Activated CD4-positive, alpha-beta T cell treated with anti-CD3 and anti-CD28 coated beads, Interleukin-2, amount 10 ng/mL, durations not matched to agents 7 days and 5 days (primary cell): ENCODE measurements at regions not wholly inside any gene's neighbourhood (a gene's known extent, or its start where the extent isn't known, plus 50 kb on each side); places are given as distances from the start of the nearest gene placed in this dataset.

Experiments
- CTCF ChIA-PET: fragments of 350-600 bp; sonication (Branson Sonifier 250); formaldehyde crosslinking; loops from one replicate; lab custom pipeline; 2021; ENCODE audit warnings: antibody characterized with exemption; lab: Charles Lee
- POLR2A ChIA-PET: fragments of 350-600 bp; sonication (Branson Sonifier 250); formaldehyde crosslinking; loops from one replicate; lab custom pipeline; 2021; ENCODE audit warnings: antibody characterized with exemption; lab: Charles Lee
- DNase-seq: peaks from one replicate; pipeline ENCODE4 v3.0.0-alpha.2; 2020
- H3K27ac Mint-ChIP-seq: one replicate; pipeline ENCODE4 v1.8.0; 2021; ENCODE audit warnings: mild to moderate bottlenecking, moderate library complexity, mixed read lengths
- H3K27me3 Mint-ChIP-seq: one replicate; pipeline ENCODE4 v1.8.0; 2021; ENCODE audit warnings: mixed read lengths
- H3K36me3 Mint-ChIP-seq: one replicate; pipeline ENCODE4 v1.8.0; 2021; ENCODE audit warnings: low read depth, mixed read lengths
- H3K4me1 Mint-ChIP-seq: one replicate; pipeline ENCODE4 v1.8.0; 2021; ENCODE audit warnings: mixed read lengths
- H3K4me3 Mint-ChIP-seq: one replicate; pipeline ENCODE4 v1.8.0; 2021; ENCODE audit warnings: mild to moderate bottlenecking, moderate library complexity, mixed read lengths
- H3K9me3 Mint-ChIP-seq: one replicate; pipeline ENCODE4 v1.8.0; 2021; ENCODE audit warnings: mixed read lengths

DNA sequence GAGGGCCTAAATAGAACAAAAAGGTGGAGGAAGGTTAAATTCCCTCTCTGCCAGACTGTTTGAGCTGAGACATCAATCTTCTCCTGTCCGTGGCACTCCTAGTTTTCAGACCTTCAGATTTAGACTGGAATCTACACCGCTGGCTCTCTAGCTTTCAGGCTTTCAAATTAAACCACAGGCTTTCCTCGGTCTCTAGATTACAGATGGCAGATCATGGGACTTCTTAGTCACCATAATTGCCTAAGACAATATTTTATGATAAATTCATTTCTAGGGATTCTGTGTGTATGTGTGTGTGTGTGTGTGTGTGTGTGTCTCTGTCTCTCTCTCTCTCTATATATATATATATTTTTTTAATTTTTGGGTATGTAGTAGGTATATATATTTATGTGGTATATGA lies 428.7 kb downstream of the PLA2G4A start:
- Mint-ChIP-seq H3K9me3 (no peaks in the 10 kb centered on the region), H3K36me3 (no peaks in the 10 kb centered on the region), H3K4me1 (no peaks in the 10 kb centered on the region), H3K27ac (no peak overlapping the region), H3K27me3 (no peaks in the 10 kb centered on the region), H3K4me3 (no peak overlapping the region)
- CTCF ChIA-PET: no interaction called here
- POLR2A ChIA-PET: no interaction called here
- DNase-seq: no peak

DNA sequence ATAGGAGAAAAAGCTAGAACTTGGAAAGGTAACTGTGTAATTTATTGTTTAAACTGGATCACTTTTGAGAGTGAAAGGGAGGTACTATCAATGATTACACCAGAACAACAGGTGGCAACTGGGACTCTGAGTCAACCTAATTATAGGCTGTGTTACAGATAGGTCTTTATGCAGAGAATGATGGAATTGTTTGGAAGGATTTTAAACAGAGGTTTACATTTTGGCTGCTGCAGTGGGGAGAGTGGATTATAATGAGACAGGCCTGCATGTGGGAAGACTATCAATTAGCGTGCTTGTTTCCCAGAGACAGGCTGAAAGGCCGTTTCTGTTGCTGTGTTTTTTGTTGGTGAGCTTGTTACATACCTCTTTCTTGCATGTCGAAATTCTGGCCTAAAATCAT lies 432.9 kb downstream of the PLA2G4A start:
- no peak for DNase-seq
- POLR2A ChIA-PET: no interaction called here
- Mint-ChIP-seq H3K4me1 (no peaks in the 10 kb centered on the region), H3K27ac (no peak overlapping the region), H3K36me3 (no peaks in the 10 kb centered on the region), H3K27me3 (no peaks in the 10 kb centered on the region), H3K9me3 (no peaks in the 10 kb centered on the region), H3K4me3 (no peak overlapping the region)
- CTCF ChIA-PET: no interaction called here

DNA sequence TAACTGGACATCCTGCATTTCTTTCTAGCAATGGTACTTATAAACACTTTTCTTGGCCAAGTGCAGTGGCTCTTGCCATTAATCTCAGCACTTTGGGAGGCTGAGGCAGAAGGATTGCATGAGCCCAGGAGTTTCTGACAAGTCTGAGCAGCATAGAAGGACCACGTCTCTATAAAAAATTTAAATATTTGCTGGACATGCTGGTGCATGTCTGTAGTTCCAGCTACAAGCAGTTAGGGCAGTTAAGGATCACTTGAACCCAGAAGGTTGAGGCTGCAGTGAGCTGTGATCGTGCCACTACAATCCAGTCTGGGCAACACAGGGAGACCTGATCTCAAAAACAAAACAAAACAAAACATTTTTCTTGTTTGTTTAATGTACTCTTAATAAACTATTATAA lies 434.0 kb downstream of the PLA2G4A start:
- ChIA-PET CTCF (no interaction called here), POLR2A (no interaction called here)
- H3K27ac Mint-ChIP-seq: no peak overlapping the region
- H3K4me3 Mint-ChIP-seq: no peak overlapping the region
- no peaks in the 10 kb centered on the region for H3K27me3 Mint-ChIP-seq
- H3K36me3 Mint-ChIP-seq: no peaks in the 10 kb centered on the region
- no peaks in the 10 kb centered on the region for H3K4me1 Mint-ChIP-seq
- DNase-seq: no peak
- no peaks in the 10 kb centered on the region for H3K9me3 Mint-ChIP-seq

DNA sequence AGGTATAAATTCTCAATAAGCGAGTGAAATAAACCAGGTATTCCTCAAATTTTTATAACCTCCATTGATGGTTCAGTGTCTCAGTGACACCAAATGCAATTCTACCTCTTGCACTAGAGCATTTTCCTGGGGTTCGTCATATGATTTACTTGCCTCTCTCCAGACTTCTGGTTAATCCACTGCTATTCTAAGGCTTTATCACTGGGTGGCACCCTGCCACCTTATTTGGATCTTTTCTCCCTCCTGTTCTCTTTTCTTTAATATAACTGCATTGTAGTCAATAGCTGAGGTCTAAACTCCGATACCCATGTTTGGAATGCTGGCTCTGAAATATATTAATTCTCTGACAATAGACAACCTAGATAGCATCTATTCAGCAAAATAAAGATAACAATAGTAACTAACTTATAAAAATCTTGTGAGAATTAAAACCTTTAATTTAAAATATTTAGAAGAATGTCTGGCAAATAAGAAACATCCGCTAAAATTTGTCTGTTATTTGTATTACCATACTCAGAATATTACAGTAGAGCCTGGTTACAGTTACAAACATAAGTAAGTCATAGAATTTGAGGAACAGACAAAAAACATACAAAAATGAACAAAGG lies 436.4 kb downstream of the PLA2G4A start:
- Mint-ChIP-seq H3K36me3 (no peaks in the 10 kb centered on the region), H3K9me3 (no peaks in the 10 kb centered on the region), H3K4me3 (no peak overlapping the region), H3K4me1 (no peaks in the 10 kb centered on the region), H3K27me3 (no peaks in the 10 kb centered on the region), H3K27ac (no peak overlapping the region)
- DNase-seq: no peak
- ChIA-PET POLR2A (no interaction called here), CTCF (no interaction called here)

DNA sequence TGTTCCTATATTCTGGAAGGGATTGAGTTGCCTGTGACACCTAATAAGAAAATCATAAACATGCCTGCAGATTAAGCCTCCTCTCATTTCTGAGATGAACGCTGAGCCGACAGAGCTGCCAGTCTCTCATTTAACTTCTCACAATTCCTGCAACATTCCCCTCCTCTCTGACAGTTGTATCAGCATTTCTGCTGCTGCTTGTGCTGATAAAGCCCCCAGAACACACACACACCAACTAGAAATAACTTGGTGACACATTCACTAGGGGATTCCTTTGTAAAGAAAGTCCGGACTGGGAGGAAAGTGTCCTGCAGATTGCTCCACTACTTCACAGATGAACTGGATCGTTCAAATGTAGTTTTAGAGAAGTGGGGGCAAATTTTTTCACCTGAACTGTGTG lies 437.3 kb downstream of the PLA2G4A start:
- POLR2A ChIA-PET: no interaction called here

DNA sequence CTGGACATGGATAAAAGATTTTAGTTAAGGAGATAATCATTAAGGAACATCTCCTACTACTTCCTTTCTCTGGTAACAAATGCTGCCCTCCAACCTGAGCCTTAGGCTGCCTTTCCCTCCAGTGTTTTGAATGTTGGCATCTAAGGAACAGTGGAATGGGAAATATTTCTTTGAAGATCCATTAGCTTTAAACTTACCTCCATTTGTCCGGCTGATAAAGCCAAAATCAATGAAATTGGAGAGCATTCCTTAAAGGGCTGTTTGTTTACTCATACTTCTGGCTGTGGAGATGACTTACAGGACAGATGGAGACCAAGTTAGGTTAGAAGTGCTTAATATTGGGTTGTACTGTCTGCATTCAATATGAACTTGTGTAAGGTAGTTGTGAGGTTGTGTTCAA lies 439.1 kb downstream of the PLA2G4A start:
- H3K27ac Mint-ChIP-seq: no peak overlapping the region
- ChIA-PET POLR2A (no interaction called here), CTCF (no interaction called here)
- H3K9me3 Mint-ChIP-seq: no peaks in the 10 kb centered on the region
- no peaks in the 10 kb centered on the region for H3K27me3 Mint-ChIP-seq
- no peak overlapping the region for H3K4me3 Mint-ChIP-seq
- no peak for DNase-seq
- H3K4me1 Mint-ChIP-seq: no peaks in the 10 kb centered on the region
- no peaks in the 10 kb centered on the region for H3K36me3 Mint-ChIP-seq

More for the DNA sequence above, 437.3 kb downstream of the PLA2G4A start:
- no peak for DNase-seq
- Mint-ChIP-seq H3K4me1 (no peaks in the 10 kb centered on the region), H3K27me3 (no peaks in the 10 kb centered on the region), H3K9me3 (no peaks in the 10 kb centered on the region), H3K27ac (no peak overlapping the region), H3K4me3 (no peak overlapping the region), H3K36me3 (no peaks in the 10 kb centered on the region)
- CTCF ChIA-PET: interaction anchor here (0.5 kb wide), 1 partner anchor 17 kb away, joined by 3 read pairs; no protein-coding TSS in a partner anchor

DNA sequence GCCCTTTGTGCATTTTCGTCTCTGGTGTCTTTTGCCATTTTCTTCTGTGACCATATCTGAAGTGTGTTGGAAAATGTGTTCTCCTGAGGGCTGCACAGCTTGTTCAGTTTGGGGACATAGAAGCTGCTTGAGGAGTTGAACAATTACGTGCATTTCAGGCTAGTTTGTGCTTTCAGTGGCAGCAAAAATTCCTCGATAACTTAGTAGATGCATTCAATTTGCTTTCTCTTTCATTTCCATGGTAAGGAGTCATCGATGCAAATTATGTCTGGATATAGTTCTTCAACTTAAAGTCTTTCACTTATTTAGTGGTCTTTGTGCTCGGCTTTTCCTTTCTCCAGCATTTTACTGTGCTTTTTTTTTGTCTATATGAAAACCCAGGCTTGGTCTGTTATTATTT lies 441.5 kb downstream of the PLA2G4A start:
- POLR2A ChIA-PET: no interaction called here
- peaks cover 3% of the 10 kb centered on the region for H3K4me1 Mint-ChIP-seq
- CTCF ChIA-PET: no interaction called here
- H3K4me3 Mint-ChIP-seq: no peak overlapping the region
- no peak overlapping the region for H3K27ac Mint-ChIP-seq
- H3K36me3 Mint-ChIP-seq: no peaks in the 10 kb centered on the region
- no peaks in the 10 kb centered on the region for H3K9me3 Mint-ChIP-seq
- DNase-seq: no peak
- no peaks in the 10 kb centered on the region for H3K27me3 Mint-ChIP-seq

DNA sequence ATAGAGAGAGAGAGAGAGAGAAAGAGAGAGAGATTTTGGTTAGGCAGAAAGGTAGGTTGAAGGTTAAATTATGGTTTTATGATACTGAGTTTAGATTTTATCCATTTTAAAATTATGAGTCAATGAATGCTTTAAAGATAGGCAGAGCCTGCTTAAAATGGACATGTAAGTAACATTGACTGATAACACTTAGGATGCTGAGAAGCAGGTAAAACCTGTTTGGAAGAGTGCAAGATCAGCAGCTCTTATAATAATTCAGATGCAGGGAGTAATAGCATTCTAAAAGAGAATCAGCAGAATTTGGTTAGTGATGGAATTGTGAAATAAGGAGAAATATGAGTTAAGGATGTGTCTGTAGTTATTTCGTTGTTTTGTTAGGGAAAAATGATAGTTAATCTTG lies 446.6 kb downstream of the PLA2G4A start:
- no peak overlapping the region for H3K4me3 Mint-ChIP-seq
- H3K27me3 Mint-ChIP-seq: no peaks in the 10 kb centered on the region
- no peaks in the 10 kb centered on the region for H3K36me3 Mint-ChIP-seq
- POLR2A ChIA-PET: no interaction called here
- H3K27ac Mint-ChIP-seq: no peak overlapping the region
- DNase-seq: no peak
- CTCF ChIA-PET: no interaction called here
- no peaks in the 10 kb centered on the region for H3K9me3 Mint-ChIP-seq
- peaks cover 3% of the 10 kb centered on the region for H3K4me1 Mint-ChIP-seq

DNA sequence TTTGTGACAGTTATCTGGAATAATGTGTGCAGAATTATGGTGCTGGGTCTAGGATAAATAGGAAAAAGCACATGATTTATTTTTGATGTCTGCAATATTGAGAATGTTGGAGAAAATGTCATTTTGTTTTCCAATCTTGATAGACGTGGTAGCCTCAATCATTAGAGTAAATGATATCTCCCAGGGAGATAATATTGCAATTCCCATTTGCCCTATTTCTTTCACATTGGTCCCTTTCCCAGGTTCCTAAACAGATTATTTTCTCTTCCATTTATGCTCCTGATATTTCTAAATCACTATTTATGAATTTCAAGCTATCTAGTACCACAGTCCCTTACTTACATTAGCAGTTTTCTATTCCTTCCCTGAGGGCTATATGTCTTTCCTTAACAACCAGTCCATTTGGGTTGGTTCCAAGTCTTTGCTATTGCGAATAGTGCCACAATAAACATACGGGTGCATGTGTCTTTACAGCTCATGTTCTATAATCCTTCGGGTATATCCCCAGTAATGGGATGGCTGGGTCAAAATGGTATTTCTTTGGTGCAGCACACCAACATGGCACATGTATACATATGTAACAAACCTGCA lies 447.3 kb downstream of the PLA2G4A start:
- H3K4me3 Mint-ChIP-seq: no peak overlapping the region
- H3K9me3 Mint-ChIP-seq: no peaks in the 10 kb centered on the region
- H3K27me3 Mint-ChIP-seq: no peaks in the 10 kb centered on the region
- no peak for DNase-seq
- peaks cover 3% of the 10 kb centered on the region for H3K4me1 Mint-ChIP-seq
- ChIA-PET CTCF (no interaction called here), POLR2A (no interaction called here)
- H3K36me3 Mint-ChIP-seq: no peaks in the 10 kb centered on the region
- no peak overlapping the region for H3K27ac Mint-ChIP-seq

DNA sequence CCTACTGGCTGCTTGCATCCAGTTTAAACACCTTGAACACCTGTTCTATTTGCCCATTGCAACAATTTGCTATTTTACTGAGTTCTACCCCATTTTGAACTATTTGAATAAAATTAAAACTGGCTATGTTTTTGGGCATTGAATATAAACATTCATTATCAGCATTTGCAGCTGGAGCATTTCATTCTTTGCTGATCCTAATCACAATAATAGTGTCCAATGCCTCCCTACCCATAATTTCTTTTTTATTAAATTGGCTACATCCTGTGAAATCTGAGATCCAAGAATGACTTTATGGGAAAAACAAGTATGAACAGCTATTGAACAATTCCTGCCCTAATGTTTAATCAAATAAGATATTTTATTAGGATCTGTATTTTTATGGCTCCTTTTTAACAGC lies 447.9 kb downstream of the PLA2G4A start:
- no peak overlapping the region for H3K27ac Mint-ChIP-seq
- H3K4me1 Mint-ChIP-seq: peaks cover 3% of the 10 kb centered on the region
- DNase-seq: no peak
- ChIA-PET POLR2A (no interaction called here), CTCF (no interaction called here)
- no peaks in the 10 kb centered on the region for H3K9me3 Mint-ChIP-seq
- no peaks in the 10 kb centered on the region for H3K36me3 Mint-ChIP-seq
- H3K27me3 Mint-ChIP-seq: no peaks in the 10 kb centered on the region
- H3K4me3 Mint-ChIP-seq: no peak overlapping the region

DNA sequence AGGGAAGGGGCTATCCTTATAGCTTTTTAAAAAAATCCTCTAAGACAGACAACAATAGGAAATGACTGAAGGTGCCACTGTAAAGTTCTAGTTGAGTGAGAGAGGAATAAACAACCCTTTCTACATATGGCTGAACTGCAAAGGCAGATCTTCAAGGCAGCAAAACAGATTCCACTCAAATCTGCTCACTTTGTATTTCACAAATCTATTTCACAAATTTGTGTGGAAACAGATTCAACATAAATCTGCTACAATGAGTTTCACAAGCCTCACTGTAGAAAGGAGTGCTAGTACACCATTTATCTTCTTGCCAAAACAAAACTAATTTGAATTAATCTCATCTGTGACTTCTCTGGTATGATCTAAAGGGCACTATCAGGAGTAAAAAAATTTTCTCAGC lies 451.3 kb downstream of the PLA2G4A start:
- CTCF ChIA-PET: no interaction called here
- Mint-ChIP-seq H3K4me1 (peaks cover under 1% of the 10 kb centered on the region), H3K27ac (no peak overlapping the region), H3K27me3 (no peaks in the 10 kb centered on the region), H3K9me3 (no peaks in the 10 kb centered on the region), H3K36me3 (no peaks in the 10 kb centered on the region), H3K4me3 (no peak overlapping the region)
- POLR2A ChIA-PET: no interaction called here
- no peak for DNase-seq

DNA sequence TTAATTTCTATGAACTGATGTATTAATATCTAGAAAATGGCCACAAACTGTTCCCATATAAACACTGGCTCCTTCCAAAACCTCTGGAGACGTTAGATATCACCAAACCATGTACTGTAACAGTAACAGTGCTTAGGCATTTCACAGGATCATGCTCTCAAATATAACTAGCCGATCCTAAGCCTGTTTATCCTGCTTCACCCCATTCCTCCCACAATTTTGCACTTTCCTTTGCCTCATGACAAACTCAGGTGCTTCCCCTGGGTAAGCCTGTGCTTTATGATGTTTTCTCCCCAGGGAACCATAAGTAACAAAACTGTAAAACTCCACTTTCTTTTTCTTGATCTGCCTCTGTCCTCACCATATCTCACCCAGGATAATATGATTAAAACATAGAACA lies 452.3 kb downstream of the PLA2G4A start:
- Mint-ChIP-seq H3K27me3 (no peaks in the 10 kb centered on the region), H3K4me3 (no peak overlapping the region), H3K36me3 (no peaks in the 10 kb centered on the region), H3K9me3 (no peaks in the 10 kb centered on the region), H3K27ac (no peak overlapping the region), H3K4me1 (no peaks in the 10 kb centered on the region)
- ChIA-PET CTCF (no interaction called here), POLR2A (no interaction called here)
- no peak for DNase-seq

DNA sequence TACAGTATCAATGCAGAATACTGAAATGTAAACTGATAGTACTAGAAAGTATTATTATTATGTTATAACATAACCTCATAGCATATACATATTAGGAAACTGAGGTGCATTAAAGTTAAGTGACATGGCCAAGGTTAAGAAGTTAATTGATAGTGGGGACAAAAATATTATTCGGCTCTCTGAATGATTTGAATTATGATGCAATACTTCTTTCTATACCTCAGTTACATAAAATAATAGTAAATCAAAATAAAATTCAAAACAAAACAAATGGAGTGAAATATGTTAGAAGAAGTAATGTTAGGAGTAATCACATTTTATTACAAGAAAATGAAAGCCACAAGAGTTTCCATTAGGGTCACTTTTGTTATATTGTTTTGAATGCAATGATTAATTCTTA lies 455.2 kb downstream of the PLA2G4A start:
- no peak overlapping the region for H3K27ac Mint-ChIP-seq
- DNase-seq: no peak
- H3K4me3 Mint-ChIP-seq: no peak overlapping the region
- peaks cover 2% of the 10 kb centered on the region for H3K9me3 Mint-ChIP-seq
- POLR2A ChIA-PET: no interaction called here
- H3K36me3 Mint-ChIP-seq: no peaks in the 10 kb centered on the region
- CTCF ChIA-PET: no interaction called here
- no peaks in the 10 kb centered on the region for H3K4me1 Mint-ChIP-seq
- no peaks in the 10 kb centered on the region for H3K27me3 Mint-ChIP-seq
